Neural progenitor cell (in vitro differentiated cells): ENCODE measurements at regions not wholly inside any gene's neighbourhood (a gene's known extent, or its start where the extent isn't known, plus 50 kb on each side); places are given as distances from the start of the nearest gene placed in this dataset.

Experiments used
- EZH2 ChIP-seq: fragments of 200-600 bp; sonication (generic); IDR thresholded peaks from 2 replicates; pipeline ENCODE4 v1.6.1; 2017; ENCODE audit warnings: antibody characterized with exemption, mild to moderate bottlenecking, moderate library complexity
- EZH2phosphoT487 ChIP-seq: fragments of 200-600 bp; sonication (generic); IDR thresholded peaks from 2 replicates; pipeline ENCODE4 v1.6.1; 2017; ENCODE audit warnings: antibody characterized with exemption
- TF ChIP-seq, protein P1 (sequence below): fragments of 200-600 bp; sonication (generic); IDR thresholded peaks from 2 replicates; pipeline ENCODE4 v1.5.1; 2017; ENCODE audit warnings: antibody characterized with exemption, mild to moderate bottlenecking

GRCh38 chr3:13209634-13209997, 136.4 kb upstream of the IQSEC1 start:
- TF ChIP-seq, protein P1, sequence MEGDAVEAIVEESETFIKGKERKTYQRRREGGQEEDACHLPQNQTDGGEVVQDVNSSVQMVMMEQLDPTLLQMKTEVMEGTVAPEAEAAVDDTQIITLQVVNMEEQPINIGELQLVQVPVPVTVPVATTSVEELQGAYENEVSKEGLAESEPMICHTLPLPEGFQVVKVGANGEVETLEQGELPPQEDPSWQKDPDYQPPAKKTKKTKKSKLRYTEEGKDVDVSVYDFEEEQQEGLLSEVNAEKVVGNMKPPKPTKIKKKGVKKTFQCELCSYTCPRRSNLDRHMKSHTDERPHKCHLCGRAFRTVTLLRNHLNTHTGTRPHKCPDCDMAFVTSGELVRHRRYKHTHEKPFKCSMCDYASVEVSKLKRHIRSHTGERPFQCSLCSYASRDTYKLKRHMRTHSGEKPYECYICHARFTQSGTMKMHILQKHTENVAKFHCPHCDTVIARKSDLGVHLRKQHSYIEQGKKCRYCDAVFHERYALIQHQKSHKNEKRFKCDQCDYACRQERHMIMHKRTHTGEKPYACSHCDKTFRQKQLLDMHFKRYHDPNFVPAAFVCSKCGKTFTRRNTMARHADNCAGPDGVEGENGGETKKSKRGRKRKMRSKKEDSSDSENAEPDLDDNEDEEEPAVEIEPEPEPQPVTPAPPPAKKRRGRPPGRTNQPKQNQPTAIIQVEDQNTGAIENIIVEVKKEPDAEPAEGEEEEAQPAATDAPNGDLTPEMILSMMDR = no peak
- no peak for TF ChIP-seq EZH2
- no peak for TF ChIP-seq EZH2phosphoT487
